Testis (tissue), 2 donors: ENCODE measurements at regions not wholly inside any gene's neighbourhood (a gene's known extent, or its start where the extent isn't known, plus 50 kb on each side); places are given as distances from the start of the nearest gene placed in this dataset.
"Not testable (repeated sequence)": the region's sequence is repeated elsewhere in the genome, so short reads cannot be mapped to it uniquely, and the experiment has no call there.

Experiments
- DNase-seq: peaks from one replicate; pipeline ENCODE4 v3.0.0-alpha.2; 2019
- H3K27ac ChIP-seq, 2 donors: fragments of 200-600 bp; sonication (generic); one replicate each; pipeline ENCODE4 v1.5.1; 2019
- H3K27me3 ChIP-seq: fragments of 200-600 bp; sonication (generic); one replicate; pipeline ENCODE4 v1.5.1; 2019
- H3K36me3 ChIP-seq: fragments of 200-600 bp; sonication (generic); one replicate; pipeline ENCODE4 v1.5.1; 2017; ENCODE audit warnings: low read depth; ENCODE audit errors: missing control alignments
- H3K4me1 ChIP-seq: fragments of 200-600 bp; sonication (generic); one replicate; pipeline ENCODE4 v1.5.1; 2019
- H3K4me3 ChIP-seq, 2 donors: fragments of 200-600 bp; sonication (generic); one replicate each; pipeline ENCODE4 v1.5.1; 2017 to 2019
- H3K9me3 ChIP-seq: fragments of 200-600 bp; sonication (generic); one replicate; pipeline ENCODE4 v1.5.1; 2017
- CTCF ChIP-seq, 3 experiments: fragments of 450-650 bp in 2 of 3; fragments of 200-600 bp in 1 of 3; sonication (generic) in 1 of 3; IDR thresholded peaks; one replicate each; pipeline ENCODE4 v1.5.1; 2016 to 2019; ENCODE audit warnings: antibody characterized with exemption in 3 of 3, mild to moderate bottlenecking in 2 of 3, moderate library complexity in 1 of 3
- POLR2A ChIP-seq: fragments of 450-650 bp; IDR thresholded peaks from one replicate; pipeline ENCODE4 v1.6.1; 2017; ENCODE audit warnings: antibody characterized with exemption, mild to moderate bottlenecking, moderate library complexity
- WGBS, 2 donors: methylation state at CpG; one replicate each; pipeline ENCODE4 v1.1.5; 2018; 5-methylcytosine and 5-hydroxymethylcytosine counted together
- intact Hi-C: fragments of 100-400 bp; cut with DNase I; formaldehyde crosslinking; loops from one replicate; pipeline ENCODE4 v1.15.1; 2023; ENCODE audit warnings: low total_unique reads

DNA sequence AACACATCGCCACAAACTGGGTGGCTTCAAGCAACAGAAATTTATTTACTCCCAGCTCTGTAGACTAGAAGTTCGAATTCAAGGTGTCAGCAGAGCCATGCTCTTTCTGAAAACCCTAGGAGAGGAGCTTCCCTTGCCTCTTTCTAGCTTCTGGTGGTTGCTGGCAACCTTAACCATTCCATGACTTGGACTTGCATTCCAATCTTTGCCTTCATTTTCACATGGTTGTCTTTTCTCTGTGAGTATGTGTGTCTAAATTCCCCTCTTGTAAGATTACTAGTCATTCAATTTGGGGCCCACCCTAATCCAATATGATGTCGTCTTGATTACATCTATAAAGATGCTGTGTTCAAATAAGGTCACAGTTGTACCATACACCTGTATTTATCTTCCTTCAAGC is 65.9 kb upstream of the PRKG1 start:
- Histone ChIP-seq H3K27me3 (no peaks in the 10 kb centered on the region), H3K4me3 (no peak overlapping the region), H3K27ac (no peak overlapping the region), H3K4me1 (no peaks in the 10 kb centered on the region), H3K9me3 (no peaks in the 10 kb centered on the region), H3K36me3 (no peaks in the 10 kb centered on the region)
- TF ChIP-seq POLR2A = no peak
- TF ChIP-seq CTCF (IDR thresholded peaks at IDR 0.05) = no peak
- no peak for DNase-seq
- intact Hi-C loops = no loop called here
- WGBS, 2 donors = 91 to 95% methylated on average over 3 of the region's 3 CpGs

DNA sequence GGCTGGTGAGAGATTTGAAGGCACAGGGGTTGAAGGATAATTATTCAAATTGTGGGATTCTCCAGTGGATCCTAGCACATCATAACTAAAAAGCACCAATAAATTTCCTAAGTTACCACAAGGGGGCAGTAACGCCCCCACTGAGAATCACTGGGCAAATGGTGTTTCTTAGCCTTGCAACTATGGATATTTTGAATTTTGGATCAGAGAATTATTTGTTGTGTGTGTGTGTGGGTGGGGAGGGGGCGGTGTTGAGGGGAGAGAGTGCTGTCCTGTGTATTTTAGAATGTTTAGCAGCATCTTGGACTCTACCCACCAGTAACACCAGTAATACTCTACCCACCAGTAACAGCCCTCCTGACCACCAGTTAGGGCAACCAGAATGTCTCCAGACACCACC is 63.3 kb upstream of the PRKG1 start:
- Histone ChIP-seq H3K36me3 (no peaks in the 10 kb centered on the region), H3K4me1 (no peaks in the 10 kb centered on the region), H3K9me3 (no peaks in the 10 kb centered on the region), H3K27me3 (no peaks in the 10 kb centered on the region), H3K27ac (no peak overlapping the region), H3K4me3 (no peak overlapping the region)
- DNase-seq = peak; percentile 19
- WGBS, 2 donors = 25 to 40% methylated on average over 2 of the region's 2 CpGs
- intact Hi-C loops = no loop called here
- TF ChIP-seq CTCF (IDR thresholded peaks at IDR 0.05) = peak; percentile 54 to 96 (median 79)
- no peak for TF ChIP-seq POLR2A

- WGBS, 2 donors = 59 to 71% methylated on average over 2 of the region's 2 CpGs
- Histone ChIP-seq H3K27ac (no peak overlapping the region), H3K4me1 (no peaks in the 10 kb centered on the region), H3K27me3 (no peaks in the 10 kb centered on the region), H3K4me3 (no peak overlapping the region), H3K9me3 (no peaks in the 10 kb centered on the region), H3K36me3 (no peaks in the 10 kb centered on the region)
- TF ChIP-seq CTCF (IDR thresholded peaks at IDR 0.05) (no peak), POLR2A (no peak)
- intact Hi-C loops = no loop called here
- no peak for DNase-seq
Measured at GRCh38 chr10:51012073-51012472, 62.2 kb upstream of the PRKG1 start.

- TF ChIP-seq CTCF (IDR thresholded peaks at IDR 0.05) (no peak), POLR2A (no peak)
- intact Hi-C loops = no loop called here
- Histone ChIP-seq H3K4me1 (no peaks in the 10 kb centered on the region), H3K4me3 (no peak overlapping the region), H3K27me3 (no peaks in the 10 kb centered on the region), H3K9me3 (no peaks in the 10 kb centered on the region), H3K36me3 (no peaks in the 10 kb centered on the region), H3K27ac (peak overlapping the region in 1 of 2 donors; percentile 54)
- 46 to 49% methylated on average over 4 of the region's 4 CpGs for WGBS, 2 donors
- no peak for DNase-seq
Measured at GRCh38 chr10:51014680-51015389, 59.5 kb upstream of the PRKG1 start.

GRCh38 chr10:51015390-51015754 is 58.9 kb upstream of the PRKG1 start:
- DNase-seq, intact Hi-C loops: not testable (repeated sequence)
- peak overlapping the region in 1 of 2 donors; percentile 54 for H3K27ac ChIP-seq

More at GRCh38 chr10:51015390-51015754, 58.9 kb upstream of the PRKG1 start:
- H3K27me3 ChIP-seq, H3K36me3 ChIP-seq, H3K9me3 ChIP-seq, H3K4me1 ChIP-seq, H3K4me3 ChIP-seq: not testable (repeated sequence)
